HCT116 (cell line): ENCODE measurements at regions not wholly inside any gene's neighbourhood (a gene's known extent, or its start where the extent isn't known, plus 50 kb on each side); places are given as distances from the start of the nearest gene placed in this dataset.

Experiments
- EZH2 ChIP-seq: fragments of 200-600 bp; sonication (generic); IDR thresholded peaks from 2 replicates; pipeline ENCODE4 v1.6.1; 2017; ENCODE audit warnings: antibody characterized with exemption, mixed run types
- ZBTB33 ChIP-seq: IDR thresholded peaks from 2 replicates; pipeline ENCODE4 v1.6.1; 2011; ENCODE audit warnings: mild to moderate bottlenecking, low read length, moderate library complexity; ENCODE audit not compliant: insufficient replicate concordance; ENCODE audit errors: extremely low read depth

DNA sequence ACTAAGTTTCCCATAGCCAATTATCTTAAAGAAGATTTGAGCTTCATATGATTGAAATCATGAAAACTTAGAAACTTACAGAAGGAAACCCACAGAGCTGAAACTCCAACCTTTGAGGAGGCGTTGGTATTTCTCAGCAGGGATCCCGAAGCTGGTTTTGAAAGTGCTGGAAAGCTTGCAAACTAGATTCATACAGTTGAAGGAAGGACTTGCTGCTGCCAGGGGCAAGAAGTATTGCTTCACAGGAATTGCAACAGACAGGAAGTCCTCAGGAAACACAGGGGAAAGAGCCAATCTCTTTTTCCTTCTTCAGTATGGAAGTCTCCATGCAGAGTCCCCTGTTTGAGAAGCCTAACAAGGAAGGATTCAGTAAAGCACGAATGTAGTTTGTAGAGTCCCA, 419.7 kb downstream of the CD109 start:
- TF ChIP-seq ZBTB33 (no peak), EZH2 (no peak)
